H1 (cell line): ENCODE measurements at regions not wholly inside any gene's neighbourhood (a gene's known extent, or its start where the extent isn't known, plus 50 kb on each side); places are given as distances from the start of the nearest gene placed in this dataset.

Experiments used
- CTCF ChIA-PET: fragments of 300-600 bp; sonication (Branson Sonifier 250); formaldehyde crosslinking; loops from one replicate; lab custom pipeline; 2021; ENCODE audit not compliant: partially characterized antibody; lab: Charles Lee
- POLR2A ChIA-PET: fragments of 300-600 bp; sonication (Branson Sonifier 250); formaldehyde crosslinking; loops from one replicate; lab custom pipeline; 2021; ENCODE audit warnings: inconsistent platforms; ENCODE audit not compliant: partially characterized antibody; lab: Charles Lee
- DNase-seq, 2 experiments: peaks; one replicate each; pipeline versions ENCODE4 v3.0.0 to v3.0.0-alpha.2; 2010 to 2022; ENCODE audit warnings: low spot score in 2 of 2, low read depth in 1 of 2, mixed read lengths in 1 of 2
- FAIRE-seq: peaks from 2 replicates; lab custom pipeline; 2011; peaks lifted over from hg19 to GRCh38; lab: Jason Lieb, UNC
- H2AFZ ChIP-seq: 2 replicates; pipeline ENCODE4 v1.8.1; 2012; ENCODE audit warnings: low read length, inconsistent platforms
- H2AK5ac ChIP-seq: 2 replicates; pipeline ENCODE4 v1.6.1; 2013; ENCODE audit warnings: low read depth, low read length
- H2BK120ac ChIP-seq: replicated peaks from 2 replicates; pipeline ENCODE3; 2013; ENCODE audit warnings: low read depth, low read length, inconsistent platforms
- H2BK12ac ChIP-seq: 2 replicates; pipeline ENCODE4 v1.6.1; 2013; ENCODE audit warnings: low read depth, low read length
- H2BK15ac ChIP-seq: 2 replicates; pipeline ENCODE4 v1.6.1; 2013; ENCODE audit warnings: low read length
- H2BK20ac ChIP-seq: 2 replicates; pipeline ENCODE4 v1.6.1; 2013; ENCODE audit warnings: low read length
- H2BK5ac ChIP-seq: 2 replicates; pipeline ENCODE4 v1.6.1; 2013; ENCODE audit warnings: low read depth, low read length
- H3K14ac ChIP-seq: 2 replicates; pipeline ENCODE4 v1.6.1; 2013; ENCODE audit warnings: inconsistent platforms; ENCODE audit not compliant: insufficient read length
- H3K18ac ChIP-seq: 2 replicates; pipeline ENCODE4 v1.6.1; 2013; ENCODE audit warnings: low read length; ENCODE audit errors: extremely low read depth
- H3K23ac ChIP-seq: 2 replicates; pipeline ENCODE4 v1.6.1; 2013; ENCODE audit warnings: inconsistent platforms; ENCODE audit not compliant: insufficient read length
- H3K23me2 ChIP-seq: 2 replicates; pipeline ENCODE4 v1.6.1; 2013; ENCODE audit warnings: low read depth, low read length
- H3K27ac ChIP-seq: 2 replicates; pipeline ENCODE4 v1.6.1; 2011; ENCODE audit warnings: low read depth, low read length, inconsistent platforms
- H3K27me3 ChIP-seq, 4 experiments: replicated peaks in 1 of 4; 1 replicate in 1 of 4; 2 replicates in 3 of 4; pipeline versions ENCODE4 v1.6.1 to v1.8.1; 2011 to 2013; ENCODE audit warnings: low read length in 3 of 4, mild to moderate bottlenecking in 3 of 4, inconsistent platforms in 2 of 4, mixed read lengths in 2 of 4, moderate library complexity in 1 of 4; ENCODE audit not compliant: control insufficient read depth in 3 of 4, insufficient read depth in 3 of 4; ENCODE audit errors: extremely low read depth in 1 of 4
- H3K36me3 ChIP-seq, 4 experiments: 2 replicates each; pipeline versions ENCODE4 v1.6.1 to v1.8.1; 2011 to 2013; ENCODE audit warnings: mild to moderate bottlenecking in 4 of 4, low read length in 3 of 4, moderate library complexity in 2 of 4, control low read depth in 1 of 4, inconsistent platforms in 1 of 4; ENCODE audit not compliant: insufficient read depth in 4 of 4, control insufficient read depth in 2 of 4
- H3K4ac ChIP-seq: replicated peaks from 2 replicates; pipeline ENCODE3; 2013; ENCODE audit warnings: low read length, low read depth, mixed read lengths, inconsistent platforms; ENCODE audit not compliant: insufficient read length
- H3K4me1 ChIP-seq, 4 experiments: replicated peaks in 1 of 4; 1 replicate in 1 of 4; 2 replicates in 3 of 4; pipeline versions ENCODE4 v1.6.1 to v1.8.1; 2011 to 2013; ENCODE audit warnings: low read length in 3 of 4, inconsistent platforms in 2 of 4, mixed read lengths in 1 of 4; ENCODE audit not compliant: insufficient read depth in 4 of 4, control insufficient read depth in 3 of 4
- H3K4me2 ChIP-seq, 2 experiments: 2 replicates each; pipeline versions ENCODE4 v1.6.1 to v1.8.1; 2011 to 2013; ENCODE audit warnings: low read depth in 2 of 2, low read length in 2 of 2, control low read depth in 1 of 2, inconsistent platforms in 1 of 2, mild to moderate bottlenecking in 1 of 2; ENCODE audit not compliant: insufficient read depth in 1 of 2
- H3K4me3 ChIP-seq, 4 experiments: fragments of 200-600, 300-600 bp in 1 of 4; sonication (generic), shearing (Covaris generic), sonication (Bioruptor Twin) in 1 of 4; 2 replicates each; pipeline versions ENCODE4 v1.5.1 to v1.8.1; 2011 to 2016; ENCODE audit warnings: low read length in 4 of 4, low read depth in 3 of 4, control low read depth in 2 of 4, inconsistent platforms in 2 of 4, mild to moderate bottlenecking in 2 of 4, mixed read lengths in 1 of 4, moderate library complexity in 1 of 4; ENCODE audit not compliant: insufficient read depth in 2 of 4; ENCODE audit errors: extremely low read depth in 1 of 4
- H3K56ac ChIP-seq: replicated peaks from 2 replicates; pipeline ENCODE3; 2013; ENCODE audit warnings: low read depth, mild to moderate bottlenecking, mixed read lengths, low read length, inconsistent platforms; ENCODE audit not compliant: insufficient read length
- H3K79me1 ChIP-seq: 2 replicates; pipeline ENCODE4 v1.6.1; 2013; ENCODE audit warnings: low read depth, low read length, control low read depth
- H3K79me2 ChIP-seq, 2 experiments: 2 replicates each; pipeline versions ENCODE4 v1.6.1 to v1.8.1; 2012 to 2013; ENCODE audit warnings: low read length in 2 of 2, mild to moderate bottlenecking in 2 of 2, inconsistent platforms in 1 of 2; ENCODE audit not compliant: insufficient read depth in 2 of 2, control insufficient read depth in 1 of 2
- H3K9ac ChIP-seq, 4 experiments: replicated peaks in 1 of 4; 1 replicate in 1 of 4; 2 replicates in 3 of 4; pipeline versions ENCODE4 v1.6.1 to v1.8.1; 2011 to 2013; ENCODE audit warnings: low read depth in 3 of 4, low read length in 3 of 4, control low read depth in 2 of 4, mild to moderate bottlenecking in 2 of 4, moderate library complexity in 2 of 4, inconsistent platforms in 1 of 4; ENCODE audit errors: extremely low read depth in 1 of 4
- H3K9me3 ChIP-seq, 2 experiments: 2 replicates each; pipeline versions ENCODE4 v1.6.1 to v1.8.1; 2012 to 2013; ENCODE audit warnings: mild to moderate bottlenecking in 2 of 2, moderate library complexity in 2 of 2, control low read depth in 1 of 2, inconsistent platforms in 1 of 2, low read depth in 1 of 2, low read length in 1 of 2, mixed read lengths in 1 of 2; ENCODE audit not compliant: insufficient read depth in 2 of 2
- H4K20me1 ChIP-seq, 2 experiments: replicated peaks in 1 of 2; 2 replicates each; pipeline versions ENCODE3 to v1.8.1; 2011 to 2013; ENCODE audit warnings: inconsistent platforms in 2 of 2, low read length in 2 of 2, mild to moderate bottlenecking in 1 of 2; ENCODE audit not compliant: insufficient read depth in 2 of 2, control insufficient read depth in 1 of 2
- H4K5ac ChIP-seq: 2 replicates; pipeline ENCODE4 v1.6.1; 2013; ENCODE audit warnings: low read length, low read depth, mixed read lengths, inconsistent platforms; ENCODE audit not compliant: insufficient read length
- H4K8ac ChIP-seq: 2 replicates; pipeline ENCODE4 v1.8.0; 2013; ENCODE audit warnings: mild to moderate bottlenecking, moderate library complexity, low read length, inconsistent platforms; ENCODE audit not compliant: insufficient read depth; ENCODE audit errors: extremely low read depth
- H4K91ac ChIP-seq: replicated peaks from 2 replicates; pipeline ENCODE3; 2013; ENCODE audit warnings: low read length, mixed read lengths, inconsistent platforms; ENCODE audit not compliant: insufficient read length
- CBX8 ChIP-seq: fragments of 300-800, 300-1000 bp; sonication (generic); IDR thresholded peaks from 2 replicates; pipeline ENCODE4 v1.7.1; 2016; ENCODE audit warnings: low read depth, low read length, borderline replicate concordance
- CEBPB ChIP-seq: IDR thresholded peaks from 2 replicates; pipeline ENCODE4 v1.6.1; 2012; ENCODE audit warnings: low read depth, low read length
- CHD1 ChIP-seq: IDR thresholded peaks from 2 replicates; pipeline ENCODE4 v1.6.1; 2012; ENCODE audit warnings: low read depth, low read length, improper control_type of control experiment
- E2F6 ChIP-seq: IDR thresholded peaks from 2 replicates; pipeline ENCODE4 v1.6.1; 2012; ENCODE audit warnings: inconsistent platforms
- EGR1 ChIP-seq: IDR thresholded peaks from 2 replicates; pipeline ENCODE4 v1.6.1; 2011; ENCODE audit warnings: low read depth, low read length, borderline replicate concordance
- POU5F1 ChIP-seq: IDR thresholded peaks from 2 replicates; pipeline ENCODE4 v1.6.1; 2011; ENCODE audit warnings: low read depth, mild to moderate bottlenecking, low read length, moderate library complexity
- RNF2 ChIP-seq: fragments of 200-900, 300-1000 bp; sonication (generic); IDR thresholded peaks from 2 replicates; pipeline ENCODE4 v1.7.1; 2016; ENCODE audit warnings: borderline replicate concordance, low read depth, mild to moderate bottlenecking, antibody characterized with exemption, low read length; ENCODE audit not compliant: poor library complexity, severe bottlenecking; ENCODE audit errors: missing control alignments
- RXRA ChIP-seq: IDR thresholded peaks from 2 replicates; pipeline ENCODE4 v1.6.1; 2011; ENCODE audit warnings: low read depth, mild to moderate bottlenecking, low read length, moderate library complexity; ENCODE audit not compliant: insufficient read depth
- SIX5 ChIP-seq: IDR thresholded peaks from 2 replicates; pipeline ENCODE4 v1.6.1; 2011; ENCODE audit warnings: mild to moderate bottlenecking, low read depth, low read length
- SP1 ChIP-seq: IDR thresholded peaks from 2 replicates; pipeline ENCODE4 v1.6.1; 2011; ENCODE audit warnings: low read depth, low read length
- SP2 ChIP-seq: IDR thresholded peaks from 2 replicates; pipeline ENCODE4 v1.6.1; 2012; ENCODE audit warnings: mild to moderate bottlenecking, low read length, inconsistent platforms
- SRF ChIP-seq: IDR thresholded peaks from 2 replicates; pipeline ENCODE4 v1.6.1; 2011; ENCODE audit warnings: mild to moderate bottlenecking, low read depth, low read length, moderate library complexity
- SUZ12 ChIP-seq: fragments of 200-600 bp; sonication (generic); IDR thresholded peaks from 2 replicates; pipeline ENCODE4 v1.6.1; 2012; ENCODE audit warnings: mild to moderate bottlenecking, inconsistent platforms, low read length, moderate library complexity, mixed read lengths
- WGBS, 2 experiments: shearing (Covaris generic) in 1 of 2; methylation state at CpG; one replicate each; pipeline versions ENCODE4 v1.1.6 to v1.1.7; 2013 to 2015; ENCODE audit warnings: low lambda C conversion rate in 2 of 2, mixed read lengths in 2 of 2, inconsistent platforms in 1 of 2, low coverage in 1 of 2, missing lambda C conversion rate in 1 of 2; ENCODE audit not compliant: insufficient replicate concordance in 2 of 2, insufficient coverage in 1 of 2, insufficient read length in 1 of 2; ENCODE audit errors: extremely low coverage in 1 of 2, missing lambda C conversion rate in 1 of 2; 5-methylcytosine and 5-hydroxymethylcytosine counted together

DNA sequence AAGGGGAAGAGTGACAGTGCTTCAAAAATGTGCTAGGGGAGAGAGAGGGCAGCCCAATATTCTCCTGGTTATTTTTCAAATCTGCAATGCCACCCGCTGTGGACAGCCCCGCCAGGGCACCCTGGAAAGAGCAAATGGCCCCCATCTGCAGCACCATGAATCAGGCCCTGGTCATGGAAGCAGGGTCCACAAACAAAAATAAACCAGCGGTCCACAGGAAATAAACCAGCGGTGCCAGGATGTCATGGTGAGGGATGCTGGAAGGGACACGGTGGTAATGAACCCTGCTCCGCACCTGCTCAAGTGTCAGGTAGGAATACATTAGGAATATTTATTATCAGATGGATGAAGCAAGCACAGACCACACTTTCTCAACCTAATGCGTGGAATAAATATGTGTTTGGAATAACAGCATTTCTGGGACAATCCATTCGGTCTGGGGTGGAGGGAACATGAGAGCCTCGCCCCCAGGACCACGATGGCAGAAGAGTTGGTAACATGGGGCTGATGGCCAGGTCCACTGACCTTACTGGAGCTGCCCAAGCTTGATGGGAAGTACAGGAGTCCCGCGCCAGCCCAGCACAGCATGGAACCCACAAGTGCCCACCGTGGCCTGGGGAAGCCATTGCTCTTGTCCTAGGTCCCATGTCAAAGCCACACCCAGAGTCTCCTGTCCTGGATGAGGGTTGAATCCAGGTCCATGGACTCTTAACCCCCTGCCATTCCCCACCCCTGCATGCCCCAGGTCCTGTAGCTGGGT, 181.7 kb downstream of the BRD1 start:
- no peaks in the 10 kb centered on the region for H3K36me3 ChIP-seq
- H2AFZ ChIP-seq = no peak overlapping the region
- H3K79me2 ChIP-seq = no peaks in the 10 kb centered on the region
- no peak for FAIRE-seq
- ChIA-PET POLR2A (no interaction called here), CTCF (interaction anchor here (0.6 kb wide), 1 partner anchor 122 kb away, joined by 3 read pairs; no protein-coding TSS in a partner anchor)
- H2BK20ac ChIP-seq = no peak overlapping the region
- H3K23me2 ChIP-seq = peaks cover 9% of the 10 kb centered on the region; the same call in 1 of the 2 replicates
- DNase-seq = no peak
- no peak overlapping the region for H2BK120ac ChIP-seq
- H3K56ac ChIP-seq = no peak overlapping the region
- no peak overlapping the region for H4K5ac ChIP-seq
- H3K9ac ChIP-seq = no peak overlapping the region
- H2BK15ac ChIP-seq = no peak overlapping the region
- H3K4ac ChIP-seq = no peak overlapping the region
- no peak overlapping the region for H4K8ac ChIP-seq
- H3K4me2 ChIP-seq = no peak overlapping the region
- H4K20me1 ChIP-seq = peaks cover 0 to 3% of the 10 kb centered on the region in 2 experiments
- no peak overlapping the region for H2AK5ac ChIP-seq
- H3K4me3 ChIP-seq = no peak overlapping the region
- 0 out of 2 replicates have a peak overlapping the region, but pooled peaks have one; percentile 13 for H2BK5ac ChIP-seq
- no peak overlapping the region for H3K27ac ChIP-seq
- H3K4me1 ChIP-seq = peaks cover 0 to 2% (median 0%) of the 10 kb centered on the region in 4 experiments; a peak in 1 of 7 replicates
- H3K27me3 ChIP-seq = no peaks in the 10 kb centered on the region
- no peak overlapping the region for H3K18ac ChIP-seq
- no peaks in the 10 kb centered on the region for H3K79me1 ChIP-seq
- H4K91ac ChIP-seq = no peak overlapping the region
- H3K23ac ChIP-seq = no peak overlapping the region
- H3K9me3 ChIP-seq = no peaks in the 10 kb centered on the region
- H2BK12ac ChIP-seq = no peak overlapping the region
- 88% methylated on average over 13 of the region's 13 CpGs; no CpG with 5 or more reads in 1 of the 2 experiments for WGBS, 2 experiments
- H3K14ac ChIP-seq = no peak overlapping the region
- TF ChIP-seq CHD1 (no peak), EGR1 (no peak), E2F6 (no peak), SIX5 (no peak), SP1 (no peak), RNF2 (no peak), SRF (no peak), SP2 (no peak), POU5F1 (no peak), SUZ12 (no peak), RXRA (no peak), CEBPB (no peak), CBX8 (no peak)
